ENCODE measurements at regions not wholly inside any gene's neighbourhood (a gene's known extent, or its start where the extent isn't known, plus 50 kb on each side); places are given as distances from the start of the nearest gene placed in this dataset.

- intact Hi-C loops (cut with DNase I): no loop called here
- Histone ChIP-seq H3K27ac (no peak overlapping the region), H3K9me3 (no peaks in the 10 kb centered on the region), H3K4me3 (no peak overlapping the region), H3K27me3 (no peaks in the 10 kb centered on the region), H3K4me1 (no peaks in the 10 kb centered on the region), H3K9ac (ENCODE audit: low read depth in 2 of 2, low read length in 2 of 2) (no peak overlapping the region), H3K36me3 (no peaks in the 10 kb centered on the region)
- no peak for TF ChIP-seq CTCF (IDR thresholded peaks at IDR 0.05)
- DNase-seq: no peak
Measured at GRCh38 chr12:65638324-65638723, 186.0 kb upstream of the HMGA2 start.

- TF ChIP-seq CTCF (IDR thresholded peaks at IDR 0.05): no peak
- H3K9ac ChIP-seq (ENCODE audit: low read depth in 2 of 2, low read length in 2 of 2): no peak overlapping the region
- H3K36me3 ChIP-seq: no peaks in the 10 kb centered on the region
- no peaks in the 10 kb centered on the region for H3K4me1 ChIP-seq
- DNase-seq: no peak
- H3K27me3 ChIP-seq: no peaks in the 10 kb centered on the region
- intact Hi-C loops (cut with DNase I): no loop called here
- H3K4me3 ChIP-seq: no peak overlapping the region
- H3K9me3 ChIP-seq: no peaks in the 10 kb centered on the region
- H3K27ac ChIP-seq: no peak overlapping the region
Measured at GRCh38 chr12:65640489-65640901, 183.8 kb upstream of the HMGA2 start.

GRCh38 chr12:65642061-65642661 is 182.1 kb upstream of the HMGA2 start:
- Histone ChIP-seq H3K4me1 (no peaks in the 10 kb centered on the region), H3K27ac (no peak overlapping the region), H3K27me3 (no peaks in the 10 kb centered on the region), H3K9ac (ENCODE audit: low read depth in 2 of 2, low read length in 2 of 2) (no peak overlapping the region), H3K9me3 (no peaks in the 10 kb centered on the region), H3K36me3 (no peaks in the 10 kb centered on the region), H3K4me3 (no peak overlapping the region)
- intact Hi-C loops (cut with DNase I): no loop called here
- TF ChIP-seq CTCF (IDR thresholded peaks at IDR 0.05): no peak
- no peak for DNase-seq

GRCh38 chr12:65643171-65643570 is 181.1 kb upstream of the HMGA2 start:
- DNase-seq: no peak

GRCh38 chr12:65643595-65644386 is 180.5 kb upstream of the HMGA2 start:
- Histone ChIP-seq H3K9me3 (no peaks in the 10 kb centered on the region), H3K4me1 (no peaks in the 10 kb centered on the region), H3K9ac (ENCODE audit: low read depth in 2 of 2, low read length in 2 of 2) (no peak overlapping the region), H3K27me3 (no peaks in the 10 kb centered on the region), H3K27ac (no peak overlapping the region), H3K4me3 (no peak overlapping the region), H3K36me3 (no peaks in the 10 kb centered on the region)
- TF ChIP-seq CTCF (IDR thresholded peaks at IDR 0.05): no peak
- DNase-seq: no peak
- intact Hi-C loops (cut with DNase I): no loop called here

More at GRCh38 chr12:65643171-65643570, 181.1 kb upstream of the HMGA2 start:
- Histone ChIP-seq H3K27me3 (no peaks in the 10 kb centered on the region), H3K27ac (no peak overlapping the region), H3K36me3 (no peaks in the 10 kb centered on the region), H3K4me1 (no peaks in the 10 kb centered on the region), H3K9ac (ENCODE audit: low read depth in 2 of 2, low read length in 2 of 2) (no peak overlapping the region), H3K9me3 (no peaks in the 10 kb centered on the region), H3K4me3 (no peak overlapping the region)
- intact Hi-C loops (cut with DNase I): no loop called here
- TF ChIP-seq CTCF (IDR thresholded peaks at IDR 0.05): no peak
